Caco-2 (cell line): ENCODE measurements at regions not wholly inside any gene's neighbourhood (a gene's known extent, or its start where the extent isn't known, plus 50 kb on each side); places are given as distances from the start of the nearest gene placed in this dataset.

Source experiments
- BruUV-seq: library from RNA; stranded (reverse); fragments of 400-500 nt; replicated peaks from 2 replicates; lab custom pipeline; 2021; lab: Mats Ljungman, UMichigan
- CTCF ChIA-PET: fragments of 300-600 bp; sonication (Branson Sonifier 250); formaldehyde crosslinking; loops from one replicate; lab custom pipeline; 2022; ENCODE audit warnings: antibody characterized with exemption; lab: Charles Lee
- POLR2A ChIA-PET: fragments of 300-600 bp; sonication (Branson Sonifier 250); formaldehyde crosslinking; loops from one replicate; lab custom pipeline; 2022; ENCODE audit warnings: antibody characterized with exemption; lab: Charles Lee
- DNase-seq, 2 experiments: peaks; one replicate each; pipeline versions ENCODE4 v3.0.0 to v3.0.0-alpha.2; 2020 to 2022
- H3K27me3 ChIP-seq: replicated peaks from 2 replicates; pipeline ENCODE4 v1.6.0; 2011; ENCODE audit warnings: low read length; ENCODE audit not compliant: control insufficient read depth, insufficient read depth
- H3K36me3 ChIP-seq: 2 replicates; pipeline ENCODE4 v1.5.1; 2011; ENCODE audit warnings: low read length; ENCODE audit not compliant: control insufficient read depth, insufficient read depth
- H3K4me1 ChIP-seq: fragments of 250-450 bp; sonication (Bioruptor Pico); 2 replicates; pipeline ENCODE4 v1.5.1; 2020; ENCODE audit warnings: mild to moderate bottlenecking
- H3K4me3 ChIP-seq: 2 replicates; pipeline ENCODE4 v1.5.1; 2011; ENCODE audit warnings: low read depth, mild to moderate bottlenecking, control low read depth, low read length
- H3K9me3 ChIP-seq: fragments of 250-450 bp; sonication (Bioruptor Pico); 2 replicates; pipeline ENCODE4 v1.5.1; 2020; ENCODE audit warnings: mild to moderate bottlenecking, moderate library complexity
- H3K27ac Mint-ChIP-seq: one replicate; pipeline ENCODE4 v1.8.0; 2022; ENCODE audit warnings: mixed read lengths; ENCODE audit not compliant: unreplicated experiment
- H3K27me3 Mint-ChIP-seq: one replicate; pipeline ENCODE4 v1.8.0; 2022; ENCODE audit warnings: mixed read lengths; ENCODE audit not compliant: insufficient read depth, unreplicated experiment
- H3K36me3 Mint-ChIP-seq: one replicate; pipeline ENCODE4 v1.8.0; 2022; ENCODE audit warnings: mild to moderate bottlenecking, mixed read lengths; ENCODE audit not compliant: insufficient read depth, unreplicated experiment
- H3K4me1 Mint-ChIP-seq: one replicate; pipeline ENCODE4 v1.8.0; 2022; ENCODE audit warnings: low read depth, mixed read lengths; ENCODE audit not compliant: unreplicated experiment
- H3K4me3 Mint-ChIP-seq: one replicate; pipeline ENCODE4 v1.8.0; 2022; ENCODE audit warnings: mild to moderate bottlenecking, moderate library complexity, mixed read lengths; ENCODE audit not compliant: unreplicated experiment
- H3K9me3 Mint-ChIP-seq: one replicate; pipeline ENCODE4 v1.8.0; 2022; ENCODE audit warnings: mixed read lengths; ENCODE audit not compliant: unreplicated experiment
- intact Hi-C: fragments of 100-400 bp; cut with micrococcal nuclease; formaldehyde crosslinking; loops from one replicate; pipeline ENCODE4 v1.10.0; 2022; ENCODE audit not compliant: unreplicated experiment
- TF ChIP-seq, protein P1 (sequence below), 2 experiments: fragments of 200-600 bp in 1 of 2; IDR thresholded peaks; 1 replicate in 1 of 2; 2 replicates in 1 of 2; pipeline versions ENCODE4 v1.5.1 to v1.8.0; 2011 to 2022; ENCODE audit warnings: antibody characterized with exemption in 1 of 2, control low read depth in 1 of 2, inconsistent platforms in 1 of 2, low read depth in 1 of 2, low read length in 1 of 2, mild to moderate bottlenecking in 1 of 2, moderate library complexity in 1 of 2; ENCODE audit not compliant: insufficient read depth in 1 of 2, severe bottlenecking in 1 of 2, unreplicated experiment in 1 of 2

DNA sequence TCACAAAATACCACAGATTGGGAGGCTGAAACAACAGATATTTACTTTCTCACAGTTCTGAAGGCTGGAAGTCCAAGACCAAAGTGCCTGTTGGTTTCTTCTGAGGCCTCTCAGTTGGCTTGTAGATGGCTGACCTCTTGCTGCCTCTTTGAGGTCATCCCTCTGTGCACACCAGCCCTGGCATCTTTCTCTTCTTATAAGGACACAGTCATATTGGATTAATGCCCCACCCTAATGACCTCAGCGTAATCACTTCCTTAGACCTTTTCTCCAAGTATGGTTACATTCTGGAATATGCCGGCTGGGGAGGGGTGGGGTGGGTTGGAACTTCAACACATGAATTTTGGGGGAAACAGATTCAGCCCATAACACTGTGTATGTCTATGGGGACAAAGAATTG, 116.2 kb upstream of the LNX1 start:
- H3K9me3 ChIP-seq: no peaks in the 10 kb centered on the region

DNA sequence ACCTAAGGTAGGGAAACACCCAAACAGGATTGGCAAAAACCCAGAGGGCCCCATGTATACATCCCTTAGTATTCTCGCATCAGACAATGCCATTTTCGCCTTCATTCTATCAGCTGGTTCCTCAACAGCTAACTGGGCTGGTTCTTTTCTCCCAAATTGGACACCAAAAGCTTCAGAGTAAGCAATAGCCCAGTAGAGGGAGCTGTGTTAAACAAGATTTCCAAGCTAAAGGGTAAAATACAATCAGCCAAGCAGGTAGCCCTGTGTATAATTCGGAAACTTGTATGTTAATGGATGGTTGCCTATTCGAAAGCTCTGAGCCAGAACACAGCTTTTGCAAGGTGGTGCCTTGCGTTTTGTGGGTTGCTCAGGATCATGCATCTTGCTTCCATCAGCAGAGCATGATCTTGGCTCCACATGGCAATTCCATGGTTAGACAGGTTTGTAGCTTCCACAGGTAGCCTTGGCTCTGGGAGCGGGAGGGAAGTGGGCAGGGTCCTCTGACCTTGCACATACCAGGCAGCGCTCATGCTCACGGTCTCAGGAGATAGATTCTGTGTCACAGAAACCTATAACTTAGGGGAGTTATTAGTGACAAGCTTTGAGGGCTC, 115.2 kb upstream of the LNX1 start:
- H3K27ac Mint-ChIP-seq: no peak overlapping the region
- no peaks in the 10 kb centered on the region for H3K9me3 Mint-ChIP-seq
- H3K4me3 Mint-ChIP-seq: no peak overlapping the region
- no peaks in the 10 kb centered on the region for H3K27me3 Mint-ChIP-seq
- no TSS peak for BruUV-seq
- Histone ChIP-seq H3K4me3 (no peak overlapping the region), H3K27me3 (no peaks in the 10 kb centered on the region), H3K9me3 (no peaks in the 10 kb centered on the region), H3K36me3 (no peaks in the 10 kb centered on the region), H3K4me1 (no peaks in the 10 kb centered on the region)
- DNase-seq: peak in 1 of 2 experiments; percentile 59
- TF ChIP-seq, protein P1, sequence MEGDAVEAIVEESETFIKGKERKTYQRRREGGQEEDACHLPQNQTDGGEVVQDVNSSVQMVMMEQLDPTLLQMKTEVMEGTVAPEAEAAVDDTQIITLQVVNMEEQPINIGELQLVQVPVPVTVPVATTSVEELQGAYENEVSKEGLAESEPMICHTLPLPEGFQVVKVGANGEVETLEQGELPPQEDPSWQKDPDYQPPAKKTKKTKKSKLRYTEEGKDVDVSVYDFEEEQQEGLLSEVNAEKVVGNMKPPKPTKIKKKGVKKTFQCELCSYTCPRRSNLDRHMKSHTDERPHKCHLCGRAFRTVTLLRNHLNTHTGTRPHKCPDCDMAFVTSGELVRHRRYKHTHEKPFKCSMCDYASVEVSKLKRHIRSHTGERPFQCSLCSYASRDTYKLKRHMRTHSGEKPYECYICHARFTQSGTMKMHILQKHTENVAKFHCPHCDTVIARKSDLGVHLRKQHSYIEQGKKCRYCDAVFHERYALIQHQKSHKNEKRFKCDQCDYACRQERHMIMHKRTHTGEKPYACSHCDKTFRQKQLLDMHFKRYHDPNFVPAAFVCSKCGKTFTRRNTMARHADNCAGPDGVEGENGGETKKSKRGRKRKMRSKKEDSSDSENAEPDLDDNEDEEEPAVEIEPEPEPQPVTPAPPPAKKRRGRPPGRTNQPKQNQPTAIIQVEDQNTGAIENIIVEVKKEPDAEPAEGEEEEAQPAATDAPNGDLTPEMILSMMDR (IDR thresholded peaks at IDR 0.05; ENCODE audit: insufficient read depth in 1 of 2, low read depth in 1 of 2, low read length in 1 of 2, severe bottlenecking in 1 of 2, unreplicated experiment in 1 of 2): peak; percentile 56 to 57
- CTCF ChIA-PET: interaction anchor here (0.8 to 1.8 kb wide), 18 partner anchors 9 to 687 kb away, joined by 3 to 16 read pairs (median 4); no protein-coding TSS in a partner anchor
- peaks cover 9% of the 10 kb centered on the region for H3K4me1 Mint-ChIP-seq
- intact Hi-C loops: loop anchor here (1.0 to 10.0 kb wide), 4 partner anchors 92 to 522 kb away; partner anchors contain the start of gene PDGFRA
- no peaks in the 10 kb centered on the region for H3K36me3 Mint-ChIP-seq
- POLR2A ChIA-PET: interaction anchor here (0.6 kb wide), 1 partner anchor 527 kb away, joined by 3 read pairs; no protein-coding TSS in a partner anchor

More for the DNA sequence above, 116.2 kb upstream of the LNX1 start:
- H3K27me3 Mint-ChIP-seq: no peaks in the 10 kb centered on the region
- no peak overlapping the region for H3K4me3 ChIP-seq
- H3K4me1 ChIP-seq: no peaks in the 10 kb centered on the region
- no peaks in the 10 kb centered on the region for H3K36me3 Mint-ChIP-seq
- POLR2A ChIA-PET: no interaction called here
- intact Hi-C loops: loop anchor here (2.0 to 10.0 kb wide), 3 partner anchors 93 to 521 kb away; partner anchors contain the start of gene PDGFRA
- H3K36me3 ChIP-seq: no peaks in the 10 kb centered on the region
- DNase-seq: no peak
- H3K27me3 ChIP-seq: no peaks in the 10 kb centered on the region
- H3K27ac Mint-ChIP-seq: no peak overlapping the region
- H3K4me1 Mint-ChIP-seq: peaks cover 9% of the 10 kb centered on the region
- TF ChIP-seq, protein P1 (IDR thresholded peaks at IDR 0.05; ENCODE audit: insufficient read depth in 1 of 2, low read depth in 1 of 2, low read length in 1 of 2, severe bottlenecking in 1 of 2, unreplicated experiment in 1 of 2): no peak
- no peak overlapping the region for H3K4me3 Mint-ChIP-seq
- CTCF ChIA-PET: interaction anchor here (0.9 to 1.8 kb wide), 5 partner anchors 201 to 527 kb away, joined by 3 to 16 read pairs (median 4); no protein-coding TSS in a partner anchor
- no TSS peak for BruUV-seq
- H3K9me3 Mint-ChIP-seq: no peaks in the 10 kb centered on the region

- POLR2A ChIA-PET: no interaction called here
- Mint-ChIP-seq H3K27me3 (no peaks in the 10 kb centered on the region), H3K4me3 (no peak overlapping the region), H3K9me3 (peaks cover 5% of the 10 kb centered on the region), H3K27ac (no peak overlapping the region), H3K36me3 (no peaks in the 10 kb centered on the region), H3K4me1 (peaks cover 9% of the 10 kb centered on the region)
- Histone ChIP-seq H3K4me3 (no peak overlapping the region), H3K36me3 (no peaks in the 10 kb centered on the region), H3K9me3 (no peaks in the 10 kb centered on the region), H3K27me3 (no peaks in the 10 kb centered on the region), H3K4me1 (no peaks in the 10 kb centered on the region)
- intact Hi-C loops: loop anchor here (1.0 to 10.0 kb wide), 4 partner anchors 91 to 523 kb away; partner anchors contain the start of gene PDGFRA
- TF ChIP-seq, protein P1 (IDR thresholded peaks at IDR 0.05; ENCODE audit: insufficient read depth in 1 of 2, low read depth in 1 of 2, low read length in 1 of 2, severe bottlenecking in 1 of 2, unreplicated experiment in 1 of 2): no peak
- CTCF ChIA-PET: interaction anchor here (0.8 to 1.8 kb wide), 16 partner anchors 8 to 686 kb away, joined by 3 to 16 read pairs (median 4); no protein-coding TSS in a partner anchor
- BruUV-seq: no TSS peak
- no peak for DNase-seq
Measured at GRCh38 chr4:53705972-53706371, 114.7 kb upstream of the LNX1 start.
